ENCODE measurements at regions not wholly inside any gene's neighbourhood (a gene's known extent, or its start where the extent isn't known, plus 50 kb on each side); places are given as distances from the start of the nearest gene placed in this dataset.

DNA sequence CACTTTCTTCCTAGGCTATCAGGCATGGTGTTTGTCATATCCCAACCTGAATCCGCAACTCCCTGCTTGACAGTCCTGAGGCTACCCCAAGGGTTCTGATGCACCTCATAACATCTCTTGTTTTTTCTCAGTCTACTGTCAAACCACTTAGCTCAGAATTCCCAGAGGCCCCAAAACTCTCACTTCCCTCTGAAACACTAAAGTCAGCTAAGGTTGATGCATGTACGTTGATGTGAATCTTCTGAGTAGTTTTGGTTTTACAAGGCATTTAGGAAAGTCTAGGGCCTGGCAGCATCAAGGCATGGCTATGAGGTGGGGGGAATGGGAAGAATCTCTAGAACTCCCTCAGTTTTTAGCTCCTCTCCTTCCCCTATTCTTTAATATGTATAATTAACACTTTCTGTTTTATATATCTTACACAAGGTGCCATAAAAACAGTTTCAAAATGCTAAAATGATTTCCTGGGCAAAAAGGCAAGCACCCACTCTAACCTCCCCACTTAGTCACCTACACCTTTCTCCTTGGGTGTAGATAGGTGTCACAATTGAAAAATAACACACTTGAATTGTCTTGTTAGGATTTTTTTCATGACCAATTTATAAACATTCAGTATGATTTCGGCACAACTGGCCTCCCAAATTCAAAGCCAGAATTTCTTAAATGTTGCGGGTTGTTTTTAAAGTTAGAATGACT, 71.4 kb upstream of the TANK start:
- in situ Hi-C loops (cut with HindIII; ENCODE audit: low sequenced_read_pairs) = no loop called here
- no peak overlapping the region for H3K4me3 ChIP-seq (ENCODE audit: low read depth, low read length)
- TF ChIP-seq, protein P1, sequence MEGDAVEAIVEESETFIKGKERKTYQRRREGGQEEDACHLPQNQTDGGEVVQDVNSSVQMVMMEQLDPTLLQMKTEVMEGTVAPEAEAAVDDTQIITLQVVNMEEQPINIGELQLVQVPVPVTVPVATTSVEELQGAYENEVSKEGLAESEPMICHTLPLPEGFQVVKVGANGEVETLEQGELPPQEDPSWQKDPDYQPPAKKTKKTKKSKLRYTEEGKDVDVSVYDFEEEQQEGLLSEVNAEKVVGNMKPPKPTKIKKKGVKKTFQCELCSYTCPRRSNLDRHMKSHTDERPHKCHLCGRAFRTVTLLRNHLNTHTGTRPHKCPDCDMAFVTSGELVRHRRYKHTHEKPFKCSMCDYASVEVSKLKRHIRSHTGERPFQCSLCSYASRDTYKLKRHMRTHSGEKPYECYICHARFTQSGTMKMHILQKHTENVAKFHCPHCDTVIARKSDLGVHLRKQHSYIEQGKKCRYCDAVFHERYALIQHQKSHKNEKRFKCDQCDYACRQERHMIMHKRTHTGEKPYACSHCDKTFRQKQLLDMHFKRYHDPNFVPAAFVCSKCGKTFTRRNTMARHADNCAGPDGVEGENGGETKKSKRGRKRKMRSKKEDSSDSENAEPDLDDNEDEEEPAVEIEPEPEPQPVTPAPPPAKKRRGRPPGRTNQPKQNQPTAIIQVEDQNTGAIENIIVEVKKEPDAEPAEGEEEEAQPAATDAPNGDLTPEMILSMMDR (IDR thresholded peaks at IDR 0.05; ENCODE audit: low read depth, low read length, missing control alignments) = no peak
- DNase-seq (ENCODE audit: low read depth) = no peak

DNA sequence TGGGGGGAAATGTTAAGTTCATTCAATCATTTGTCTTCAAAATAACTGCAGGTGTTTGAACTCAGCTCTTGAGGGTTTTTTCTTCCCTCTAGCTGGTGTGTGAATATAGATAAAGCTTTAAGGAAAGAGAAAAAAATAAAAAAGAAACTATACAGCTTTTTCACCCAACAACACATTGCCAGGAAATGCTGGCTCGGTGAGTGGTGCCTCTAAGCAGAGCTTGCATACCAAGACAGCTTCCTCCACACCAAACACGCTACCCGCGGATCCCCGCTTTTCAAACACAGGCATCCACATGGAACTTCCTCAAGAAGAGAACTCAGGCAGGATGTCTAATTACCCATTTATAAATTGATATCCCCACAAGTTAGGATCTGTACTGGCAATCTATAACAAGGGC, 69.8 kb upstream of the TANK start:
- TF ChIP-seq, protein P1 (IDR thresholded peaks at IDR 0.05; ENCODE audit: low read depth, low read length, missing control alignments) = no peak
- in situ Hi-C loops (cut with HindIII; ENCODE audit: low sequenced_read_pairs) = no loop called here
- no peak for DNase-seq (ENCODE audit: low read depth)
- H3K4me3 ChIP-seq (ENCODE audit: low read depth, low read length) = no peak overlapping the region

DNA sequence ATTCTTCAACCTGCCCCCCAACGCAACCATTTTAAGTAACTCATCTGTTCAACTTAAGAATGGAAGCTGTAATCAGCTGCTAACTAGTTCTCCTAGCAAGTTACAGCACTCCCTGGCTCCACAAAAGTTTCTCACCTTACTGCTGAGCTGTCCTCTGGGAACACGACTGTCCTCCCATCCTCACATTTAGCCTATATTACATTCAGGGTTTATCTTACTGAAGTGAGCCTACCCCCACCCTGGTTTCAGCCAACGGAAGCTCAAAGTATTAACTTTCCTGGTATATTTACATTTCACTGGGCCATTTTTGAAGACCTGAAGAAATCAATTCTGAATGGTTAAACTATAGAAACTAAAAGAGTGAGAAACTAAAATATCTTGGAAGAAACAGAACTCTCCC, 64.9 kb upstream of the TANK start:
- no peak overlapping the region for H3K4me3 ChIP-seq (ENCODE audit: low read depth, low read length)
- in situ Hi-C loops (cut with HindIII; ENCODE audit: low sequenced_read_pairs) = no loop called here
- no peak for DNase-seq (ENCODE audit: low read depth)
- TF ChIP-seq, protein P1 (IDR thresholded peaks at IDR 0.05; ENCODE audit: low read depth, low read length, missing control alignments) = no peak

DNA sequence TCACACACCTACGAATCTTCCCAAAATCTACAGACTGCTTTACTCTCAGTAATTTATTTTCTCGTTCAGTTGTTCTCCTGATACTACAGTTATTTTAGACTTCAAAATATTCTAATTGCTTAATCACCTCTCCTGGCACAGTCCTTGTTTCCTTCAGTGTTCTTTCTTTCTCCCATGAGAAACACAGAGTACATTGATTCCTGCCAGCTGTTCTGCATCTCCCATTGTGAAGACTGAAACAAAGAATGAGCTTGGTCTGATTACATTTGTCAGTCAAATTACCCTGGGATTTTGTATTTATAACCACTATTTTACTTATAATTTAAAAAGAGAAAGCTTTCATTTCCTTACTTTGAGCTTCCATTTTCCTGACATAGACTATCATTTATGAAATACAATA, 63.9 kb upstream of the TANK start:
- in situ Hi-C loops (cut with HindIII; ENCODE audit: low sequenced_read_pairs) = no loop called here
- no peak for DNase-seq (ENCODE audit: low read depth)
- TF ChIP-seq, protein P1 (IDR thresholded peaks at IDR 0.05; ENCODE audit: low read depth, low read length, missing control alignments) = no peak

DNA sequence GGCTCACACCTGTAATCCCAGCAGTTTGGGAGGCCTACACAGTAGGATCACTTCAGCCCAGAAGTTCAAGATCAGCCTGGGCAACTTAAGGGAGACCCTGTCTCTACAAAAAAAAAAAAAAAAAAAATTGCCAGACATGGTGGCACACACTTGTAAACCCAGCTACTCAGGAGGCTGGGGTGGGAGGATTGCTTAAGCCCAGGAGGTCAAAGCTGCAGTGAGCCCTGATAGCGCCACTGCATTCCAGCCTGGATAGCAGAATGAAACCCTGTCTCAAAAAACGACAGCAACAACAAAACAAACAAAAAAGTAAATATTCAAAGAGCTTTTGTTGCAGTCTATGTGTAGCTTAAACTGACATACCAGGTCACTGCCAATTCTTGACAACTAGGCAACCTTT, 63.1 kb upstream of the TANK start:
- no peak for DNase-seq (ENCODE audit: low read depth)
- H3K4me3 ChIP-seq (ENCODE audit: low read depth, low read length) = no peak overlapping the region
- TF ChIP-seq, protein P1 (IDR thresholded peaks at IDR 0.05; ENCODE audit: low read depth, low read length, missing control alignments) = no peak
- in situ Hi-C loops (cut with HindIII; ENCODE audit: low sequenced_read_pairs) = no loop called here

More for the DNA sequence above, 63.9 kb upstream of the TANK start:
- H3K4me3 ChIP-seq (ENCODE audit: low read depth, low read length) = no peak overlapping the region

DNA sequence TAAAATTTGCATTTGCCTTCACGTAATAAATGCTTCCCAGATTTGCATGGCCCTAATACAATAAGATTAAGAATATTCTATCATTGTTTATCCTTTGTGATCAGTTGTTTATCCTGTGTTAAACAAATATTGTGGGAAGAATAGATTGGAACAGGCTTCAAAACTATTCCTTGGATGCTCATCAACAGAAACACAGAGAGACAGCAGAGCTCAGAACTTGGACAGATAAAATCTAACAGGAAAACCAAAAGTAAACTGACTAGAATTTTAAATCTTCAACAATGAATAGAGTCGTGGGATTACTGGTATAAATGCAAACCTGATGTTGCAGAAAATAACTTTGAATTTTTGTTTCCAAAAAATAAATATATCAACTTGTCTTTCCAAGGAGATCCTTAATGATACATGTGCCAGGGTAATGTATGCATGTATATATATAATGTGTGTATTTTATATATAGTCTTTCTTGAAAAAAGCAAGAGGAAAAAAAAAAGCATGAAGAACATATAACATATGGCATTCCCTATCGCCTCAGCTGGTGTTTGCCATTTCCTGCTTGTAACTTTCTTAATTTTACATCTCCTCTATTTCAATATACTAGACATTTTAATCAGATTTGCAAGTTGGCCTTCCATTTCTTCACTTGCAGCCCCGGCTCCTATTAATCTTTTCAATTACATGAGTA, 59.9 kb upstream of the TANK start:
- no peak for DNase-seq (ENCODE audit: low read depth)
- TF ChIP-seq, protein P1 (IDR thresholded peaks at IDR 0.05; ENCODE audit: low read depth, low read length, missing control alignments) = no peak
- in situ Hi-C loops (cut with HindIII; ENCODE audit: low sequenced_read_pairs) = no loop called here
- no peak overlapping the region for H3K4me3 ChIP-seq (ENCODE audit: low read depth, low read length)

Data from astrocyte of the cerebellum (primary cell).